Limb (tissue), 2 donors: ENCODE measurements at regions not wholly inside any gene's neighbourhood (a gene's known extent, or its start where the extent isn't known, plus 50 kb on each side); places are given as distances from the start of the nearest gene placed in this dataset.
A peak's percentile ranks its signal among the peaks of the same experiment; 100 is the strongest.

Source experiments
- DNase-seq, 2 donors: peaks; one replicate each; pipeline ENCODE4 v3.0.0-alpha.2; 2016; ENCODE audit errors: extremely low spot score in 2 of 2

- DNase-seq, result no peak
These were observed 195.4 kb downstream of the ANAPC10 start for GRCh38 chr4:144902614-144903013.

GRCh38 chr4:144903953-144904711 is 193.9 kb downstream of the ANAPC10 start:
- DNase-seq, result no peak

GRCh38 chr4:144905286-144905685 is 192.7 kb downstream of the ANAPC10 start:
- no peak for DNase-seq

- DNase-seq, result no peak
These were observed 191.6 kb downstream of the ANAPC10 start for GRCh38 chr4:144906181-144906925.

GRCh38 chr4:144910723-144911122 is 187.3 kb downstream of the ANAPC10 start:
- peak in 1 of 2 donors; percentile 10 for DNase-seq
